ENCODE measurements at regions not wholly inside any gene's neighbourhood (a gene's known extent, or its start where the extent isn't known, plus 50 kb on each side); places are given as distances from the start of the nearest gene placed in this dataset.
"Not testable (repeated sequence)": the region's sequence is repeated elsewhere in the genome, so short reads cannot be mapped to it uniquely, and the experiment has no call there.

DNA sequence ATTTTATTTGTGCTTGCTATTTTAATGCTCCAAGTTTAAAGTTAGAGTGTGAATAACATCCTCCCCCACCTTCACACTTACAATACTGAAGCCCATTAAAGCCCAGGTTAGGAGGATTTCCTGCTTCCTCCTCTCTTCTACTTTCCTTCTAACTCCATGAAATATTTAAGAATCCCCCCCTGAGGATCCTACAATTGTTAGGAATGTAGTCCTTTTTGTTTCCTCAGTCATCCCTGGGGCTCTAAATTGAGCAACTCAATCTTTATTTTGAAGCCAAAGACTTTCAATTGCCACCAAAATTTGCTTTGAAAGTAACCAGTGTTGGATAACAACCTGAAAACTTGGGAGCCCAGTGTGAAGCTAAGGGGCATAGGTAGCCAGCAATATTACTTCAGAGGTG, 276.9 kb downstream of the FAM47A start (continued):
- TF ChIP-seq, protein P1, sequence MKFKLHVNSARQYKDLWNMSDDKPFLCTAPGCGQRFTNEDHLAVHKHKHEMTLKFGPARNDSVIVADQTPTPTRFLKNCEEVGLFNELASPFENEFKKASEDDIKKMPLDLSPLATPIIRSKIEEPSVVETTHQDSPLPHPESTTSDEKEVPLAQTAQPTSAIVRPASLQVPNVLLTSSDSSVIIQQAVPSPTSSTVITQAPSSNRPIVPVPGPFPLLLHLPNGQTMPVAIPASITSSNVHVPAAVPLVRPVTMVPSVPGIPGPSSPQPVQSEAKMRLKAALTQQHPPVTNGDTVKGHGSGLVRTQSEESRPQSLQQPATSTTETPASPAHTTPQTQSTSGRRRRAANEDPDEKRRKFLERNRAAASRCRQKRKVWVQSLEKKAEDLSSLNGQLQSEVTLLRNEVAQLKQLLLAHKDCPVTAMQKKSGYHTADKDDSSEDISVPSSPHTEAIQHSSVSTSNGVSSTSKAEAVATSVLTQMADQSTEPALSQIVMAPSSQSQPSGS (IDR thresholded peaks at IDR 0.05; ENCODE audit: low read length): no peak
- TF ChIP-seq PAX8 (IDR thresholded peaks at IDR 0.05): no peak
- TF ChIP-seq FOXM1 (IDR thresholded peaks at IDR 0.05; ENCODE audit: low read depth, low read length): no peak
- TF ChIP-seq, protein P2, sequence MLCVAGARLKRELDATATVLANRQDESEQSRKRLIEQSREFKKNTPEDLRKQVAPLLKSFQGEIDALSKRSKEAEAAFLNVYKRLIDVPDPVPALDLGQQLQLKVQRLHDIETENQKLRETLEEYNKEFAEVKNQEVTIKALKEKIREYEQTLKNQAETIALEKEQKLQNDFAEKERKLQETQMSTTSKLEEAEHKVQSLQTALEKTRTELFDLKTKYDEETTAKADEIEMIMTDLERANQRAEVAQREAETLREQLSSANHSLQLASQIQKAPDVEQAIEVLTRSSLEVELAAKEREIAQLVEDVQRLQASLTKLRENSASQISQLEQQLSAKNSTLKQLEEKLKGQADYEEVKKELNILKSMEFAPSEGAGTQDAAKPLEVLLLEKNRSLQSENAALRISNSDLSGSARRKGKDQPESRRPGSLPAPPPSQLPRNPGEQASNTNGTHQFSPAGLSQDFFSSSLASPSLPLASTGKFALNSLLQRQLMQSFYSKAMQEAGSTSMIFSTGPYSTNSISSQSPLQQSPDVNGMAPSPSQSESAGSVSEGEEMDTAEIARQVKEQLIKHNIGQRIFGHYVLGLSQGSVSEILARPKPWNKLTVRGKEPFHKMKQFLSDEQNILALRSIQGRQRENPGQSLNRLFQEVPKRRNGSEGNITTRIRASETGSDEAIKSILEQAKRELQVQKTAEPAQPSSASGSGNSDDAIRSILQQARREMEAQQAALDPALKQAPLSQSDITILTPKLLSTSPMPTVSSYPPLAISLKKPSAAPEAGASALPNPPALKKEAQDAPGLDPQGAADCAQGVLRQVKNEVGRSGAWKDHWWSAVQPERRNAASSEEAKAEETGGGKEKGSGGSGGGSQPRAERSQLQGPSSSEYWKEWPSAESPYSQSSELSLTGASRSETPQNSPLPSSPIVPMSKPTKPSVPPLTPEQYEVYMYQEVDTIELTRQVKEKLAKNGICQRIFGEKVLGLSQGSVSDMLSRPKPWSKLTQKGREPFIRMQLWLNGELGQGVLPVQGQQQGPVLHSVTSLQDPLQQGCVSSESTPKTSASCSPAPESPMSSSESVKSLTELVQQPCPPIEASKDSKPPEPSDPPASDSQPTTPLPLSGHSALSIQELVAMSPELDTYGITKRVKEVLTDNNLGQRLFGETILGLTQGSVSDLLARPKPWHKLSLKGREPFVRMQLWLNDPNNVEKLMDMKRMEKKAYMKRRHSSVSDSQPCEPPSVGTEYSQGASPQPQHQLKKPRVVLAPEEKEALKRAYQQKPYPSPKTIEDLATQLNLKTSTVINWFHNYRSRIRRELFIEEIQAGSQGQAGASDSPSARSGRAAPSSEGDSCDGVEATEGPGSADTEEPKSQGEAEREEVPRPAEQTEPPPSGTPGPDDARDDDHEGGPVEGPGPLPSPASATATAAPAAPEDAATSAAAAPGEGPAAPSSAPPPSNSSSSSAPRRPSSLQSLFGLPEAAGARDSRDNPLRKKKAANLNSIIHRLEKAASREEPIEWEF (IDR thresholded peaks at IDR 0.05; ENCODE audit: insufficient replicate concordance, low read depth, low read length): no peak

DNA sequence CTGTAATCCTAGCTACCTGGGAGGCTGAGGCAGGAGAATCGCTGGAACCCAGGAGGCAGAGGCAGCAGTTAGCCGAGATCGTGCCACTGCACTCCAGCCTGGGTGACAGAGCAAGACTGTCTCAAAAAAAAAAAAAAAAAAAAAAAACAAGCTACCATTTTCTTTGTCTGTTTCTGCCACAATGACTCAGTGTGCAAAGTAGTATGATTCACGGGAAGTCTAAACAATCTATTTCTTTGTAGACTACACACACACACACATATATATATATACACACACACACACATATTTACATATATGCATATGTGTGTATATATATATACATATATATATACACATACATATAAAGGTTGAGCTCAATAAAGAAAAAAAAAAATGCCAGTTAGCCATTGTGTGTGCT, 280.0 kb downstream of the FAM47A start:
- BruUV-seq (replicated peaks); in situ Hi-C loops (cut with MboI); H3K4me2 ChIP-seq (ENCODE audit: control insufficient read depth, insufficient read depth): not testable (repeated sequence)

More for the DNA sequence above, 280.0 kb downstream of the FAM47A start:
- DNase-seq (ENCODE audit: low read depth, low spot score); H3K27me3 ChIP-seq (replicated peaks in 1 of 2; ENCODE audit: control insufficient read depth in 2 of 2, insufficient read depth in 2 of 2, low read length in 1 of 2); FAIRE-seq; ATAC-seq; H4K20me1 ChIP-seq (ENCODE audit: control insufficient read depth, insufficient read depth); H3K4me3 ChIP-seq; H3K9me3 ChIP-seq (replicated peaks; ENCODE audit: control insufficient read depth, insufficient read depth, low read length); POLR2A ChIA-PET; intact Hi-C loops (cut with micrococcal nuclease; ENCODE audit: unreplicated experiment); H3K79me2 ChIP-seq (ENCODE audit: control insufficient read depth, insufficient read depth, low read length); H3K36me3 ChIP-seq (ENCODE audit: control insufficient read depth in 2 of 2, insufficient read depth in 2 of 2, low read length in 1 of 2); RAD21 ChIA-PET (ENCODE audit: unreplicated experiment); H2AFZ ChIP-seq (ENCODE audit: control insufficient read depth, low read depth, low read length); H3K4me1 ChIP-seq (ENCODE audit: control insufficient read depth, insufficient read depth, low read length); H3K9ac ChIP-seq (ENCODE audit: control insufficient read depth, insufficient read depth, low read length); H3K27ac ChIP-seq (ENCODE audit: control insufficient read depth, insufficient read depth); CTCF ChIA-PET: not testable (repeated sequence)
- 35% methylated on average over 4 of the region's 4 CpGs for WGBS (ENCODE audit: insufficient coverage, insufficient replicate concordance, low lambda C conversion rate, missing lambda C conversion rate)
- SMC1A ChIA-PET (ENCODE audit: uncharacterized antibody, unreplicated experiment): interaction anchor here (0.6 to 0.9 kb wide), 2 partner anchors 11 to 13 kb away, joined by 3 read pairs; no protein-coding TSS in a partner anchor
